ENCODE measurements at regions not wholly inside any gene's neighbourhood (a gene's known extent, or its start where the extent isn't known, plus 50 kb on each side); places are given as distances from the start of the nearest gene placed in this dataset.

GRCh38 chr12:107574691-107575090 lies 110.9 kb upstream of the PWP1 start:
- H3K79me2 ChIP-seq (ENCODE audit: insufficient read depth, low read length): no peaks in the 10 kb centered on the region
- H3F3A ChIP-seq (ENCODE audit: low read depth): no peaks in the 10 kb centered on the region
- no peaks in the 10 kb centered on the region for H3K27me3 ChIP-seq (ENCODE audit: insufficient read depth, low read length, poor library complexity, severe bottlenecking)
- no peaks in the 10 kb centered on the region for H3K36me3 ChIP-seq (ENCODE audit: insufficient read depth, low read length)
- no peaks in the 10 kb centered on the region for H3K9me2 ChIP-seq (replicated peaks; ENCODE audit: low read depth, low read length)
- H3K4me2 ChIP-seq (ENCODE audit: low read depth, low read length, poor library complexity, severe bottlenecking): no peak overlapping the region
- H2AFZ ChIP-seq (ENCODE audit: low read length): no peak overlapping the region
- peaks cover 10% of the 10 kb centered on the region for H3K4me1 ChIP-seq (ENCODE audit: insufficient read depth, low read length, poor library complexity, severe bottlenecking)
- no peak for TF ChIP-seq CTCF (conservative IDR thresholded peaks at IDR 0.05; ENCODE audit: low read length)
- TF ChIP-seq EZH2phosphoT487 (IDR thresholded peaks at IDR 0.05; ENCODE audit: borderline replicate concordance): no peak
- no peaks in the 10 kb centered on the region for H4K20me1 ChIP-seq (ENCODE audit: insufficient read depth, low read length, poor library complexity, severe bottlenecking)
- H3K4me3 ChIP-seq (ENCODE audit: low read length, poor library complexity, severe bottlenecking): no peak overlapping the region
- no peaks in the 10 kb centered on the region for H3K9me3 ChIP-seq (ENCODE audit: insufficient read depth, low read depth, low read length)
- H3K9ac ChIP-seq (ENCODE audit: low read depth, low read length, poor library complexity, severe bottlenecking): no peak overlapping the region

- H3K79me2 ChIP-seq (ENCODE audit: insufficient read depth, low read length): no peaks in the 10 kb centered on the region
- no peak overlapping the region for H2AFZ ChIP-seq (ENCODE audit: low read length)
- H3K36me3 ChIP-seq (ENCODE audit: insufficient read depth, low read length): no peaks in the 10 kb centered on the region
- TF ChIP-seq CTCF (conservative IDR thresholded peaks at IDR 0.05; ENCODE audit: low read length): no peak
- no peak for TF ChIP-seq EZH2phosphoT487 (IDR thresholded peaks at IDR 0.05; ENCODE audit: borderline replicate concordance)
- H3K4me2 ChIP-seq (ENCODE audit: low read depth, low read length, poor library complexity, severe bottlenecking): no peak overlapping the region
- H3K9me2 ChIP-seq (replicated peaks; ENCODE audit: low read depth, low read length): no peaks in the 10 kb centered on the region
- no peaks in the 10 kb centered on the region for H3K9me3 ChIP-seq (ENCODE audit: insufficient read depth, low read depth, low read length)
- H3K27me3 ChIP-seq (ENCODE audit: insufficient read depth, low read length, poor library complexity, severe bottlenecking): no peaks in the 10 kb centered on the region
- peaks cover 2% of the 10 kb centered on the region for H3K4me1 ChIP-seq (ENCODE audit: insufficient read depth, low read length, poor library complexity, severe bottlenecking)
- no peaks in the 10 kb centered on the region for H4K20me1 ChIP-seq (ENCODE audit: insufficient read depth, low read length, poor library complexity, severe bottlenecking)
- no peak overlapping the region for H3K9ac ChIP-seq (ENCODE audit: low read depth, low read length, poor library complexity, severe bottlenecking)
- H3K4me3 ChIP-seq (ENCODE audit: low read length, poor library complexity, severe bottlenecking): no peak overlapping the region
- no peaks in the 10 kb centered on the region for H3F3A ChIP-seq (ENCODE audit: low read depth)
These were observed 104.6 kb upstream of the PWP1 start for GRCh38 chr12:107580750-107581618.

- Histone ChIP-seq H3K4me1 (ENCODE audit: insufficient read depth, low read length, poor library complexity, severe bottlenecking) (peaks cover 2% of the 10 kb centered on the region), H3K79me2 (ENCODE audit: insufficient read depth, low read length) (no peaks in the 10 kb centered on the region), H3K27me3 (ENCODE audit: insufficient read depth, low read length, poor library complexity, severe bottlenecking) (no peaks in the 10 kb centered on the region), H3F3A (ENCODE audit: low read depth) (no peaks in the 10 kb centered on the region), H3K36me3 (ENCODE audit: insufficient read depth, low read length) (no peaks in the 10 kb centered on the region), H3K9me2 (replicated peaks; ENCODE audit: low read depth, low read length) (no peaks in the 10 kb centered on the region), H3K4me2 (ENCODE audit: low read depth, low read length, poor library complexity, severe bottlenecking) (no peak overlapping the region), H2AFZ (ENCODE audit: low read length) (no peak overlapping the region), H3K9me3 (ENCODE audit: insufficient read depth, low read depth, low read length) (no peaks in the 10 kb centered on the region), H3K9ac (ENCODE audit: low read depth, low read length, poor library complexity, severe bottlenecking) (no peak overlapping the region), H4K20me1 (ENCODE audit: insufficient read depth, low read length, poor library complexity, severe bottlenecking) (no peaks in the 10 kb centered on the region), H3K4me3 (ENCODE audit: low read length, poor library complexity, severe bottlenecking) (no peak overlapping the region)
- TF ChIP-seq EZH2phosphoT487 (IDR thresholded peaks at IDR 0.05; ENCODE audit: borderline replicate concordance) (no peak), CTCF (conservative IDR thresholded peaks at IDR 0.05; ENCODE audit: low read length) (no peak)
These were observed 104.0 kb upstream of the PWP1 start for GRCh38 chr12:107581619-107582015.
